Heart left ventricle (tissue), 13 donors: ENCODE measurements at regions not wholly inside any gene's neighbourhood (a gene's known extent, or its start where the extent isn't known, plus 50 kb on each side); places are given as distances from the start of the nearest gene placed in this dataset.

Experiments used
- POLR2A ChIP-seq, 2 donors: fragments of 450-650 bp; IDR thresholded peaks; one replicate each; pipeline ENCODE4 v1.6.1; 2017; ENCODE audit warnings: antibody characterized with exemption in 2 of 2, mild to moderate bottlenecking in 2 of 2, moderate library complexity in 2 of 2
- TF ChIP-seq, protein P1 (sequence below), 12 donors: fragments of 200-600 bp; sonication (generic) in 4 of 12; IDR thresholded peaks; one replicate each; pipeline versions ENCODE4 v1.5.0 to v1.8.0; 2018 to 2022; ENCODE audit warnings: antibody characterized with exemption in 12 of 12, mild to moderate bottlenecking in 5 of 12
- donor health status: ischemic (EF 13 %, LVEDD 7.1; RV severe dilation, severe dysfunction).
- donor health status: DM: no; HTN: yes; CAD: no.
- donor health status: DM: no; HTN: no; CAD: no.
- donor health status: ischemic (EF 25% LVEDD 6.9; RV normal size, moderate dysfunction).
- donor health status: ischemic (EF 25% LVEDD 5.7; RV mildly dilated, moderate dysfunction).
- donor health status: ischemic (EF 35%, LVEDD 5.7; RV mildly dilated, moderate dysfunction).
- donor health status: nonischemic (EF 11% LVEDD 7.7; RV severe dilation, severe dysfunction).
- donor health status: DM: yes; HTN: yes; CAD: no.
- donor health status: PGD.
- donor health status: ischemic (EF 29% LVEDD 5.4; RV normal size, mild dysfunction).
- donor health status: nonischemic (EF 23%, LVEDD 6.1; RV moderate dilation, normal function).

DNA sequence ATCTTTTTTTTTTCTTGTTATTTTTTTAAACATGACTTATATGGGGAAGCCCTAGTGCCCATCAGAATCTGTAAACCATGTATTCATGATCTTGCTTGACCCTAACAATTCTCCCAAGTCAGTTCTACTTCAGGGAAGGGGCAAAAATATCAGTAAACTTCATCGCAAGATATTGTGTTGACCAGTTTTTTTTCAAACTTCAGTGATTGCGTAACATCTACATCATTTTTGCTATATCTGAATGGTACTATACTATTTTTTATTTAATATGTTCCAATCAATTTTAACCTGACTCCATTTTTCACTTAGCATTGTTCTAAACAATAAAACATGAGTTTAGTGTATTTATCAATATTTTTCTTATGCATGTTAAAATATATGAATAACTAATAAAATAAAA is 221.2 kb downstream of the NKX6-1 start:
- TF ChIP-seq POLR2A (IDR thresholded peaks at IDR 0.05): no peak
- TF ChIP-seq, protein P1, sequence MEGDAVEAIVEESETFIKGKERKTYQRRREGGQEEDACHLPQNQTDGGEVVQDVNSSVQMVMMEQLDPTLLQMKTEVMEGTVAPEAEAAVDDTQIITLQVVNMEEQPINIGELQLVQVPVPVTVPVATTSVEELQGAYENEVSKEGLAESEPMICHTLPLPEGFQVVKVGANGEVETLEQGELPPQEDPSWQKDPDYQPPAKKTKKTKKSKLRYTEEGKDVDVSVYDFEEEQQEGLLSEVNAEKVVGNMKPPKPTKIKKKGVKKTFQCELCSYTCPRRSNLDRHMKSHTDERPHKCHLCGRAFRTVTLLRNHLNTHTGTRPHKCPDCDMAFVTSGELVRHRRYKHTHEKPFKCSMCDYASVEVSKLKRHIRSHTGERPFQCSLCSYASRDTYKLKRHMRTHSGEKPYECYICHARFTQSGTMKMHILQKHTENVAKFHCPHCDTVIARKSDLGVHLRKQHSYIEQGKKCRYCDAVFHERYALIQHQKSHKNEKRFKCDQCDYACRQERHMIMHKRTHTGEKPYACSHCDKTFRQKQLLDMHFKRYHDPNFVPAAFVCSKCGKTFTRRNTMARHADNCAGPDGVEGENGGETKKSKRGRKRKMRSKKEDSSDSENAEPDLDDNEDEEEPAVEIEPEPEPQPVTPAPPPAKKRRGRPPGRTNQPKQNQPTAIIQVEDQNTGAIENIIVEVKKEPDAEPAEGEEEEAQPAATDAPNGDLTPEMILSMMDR (IDR thresholded peaks at IDR 0.05): no peak
